GM23338 (cell line): ENCODE measurements at regions not wholly inside any gene's neighbourhood (a gene's known extent, or its start where the extent isn't known, plus 50 kb on each side); places are given as distances from the start of the nearest gene placed in this dataset.

ENCODE experiments used
- ATAC-seq: fragments of 200-7000 bp; cut with Tn5 transposase; 3 replicates; pipeline ENCODE4 v1.9.1; 2020
- DNase-seq: peaks from one replicate; pipeline ENCODE4 v3.0.0-alpha.2; 2015; ENCODE audit warnings: low spot score
- H2AFZ ChIP-seq: fragments of 200-600 bp; sonication (generic); 2 replicates; pipeline ENCODE4 v1.8.0; 2016; ENCODE audit warnings: antibody characterized with exemption, mild to moderate bottlenecking, moderate library complexity
- H3F3A ChIP-seq: fragments of 200-600 bp; sonication (generic); replicated peaks from 2 replicates; pipeline ENCODE4 v1.8.0; 2017; ENCODE audit warnings: antibody characterized with exemption, mixed run types, low read depth
- H3K27ac ChIP-seq: fragments of 200-600 bp; sonication (generic); 2 replicates; pipeline ENCODE4 v1.6.1; 2016; ENCODE audit warnings: low read depth
- H3K27me3 ChIP-seq: fragments of 200-600 bp; sonication (generic); 2 replicates; pipeline ENCODE4 v1.8.0; 2016; ENCODE audit warnings: mild to moderate bottlenecking, mixed run types, moderate library complexity; ENCODE audit not compliant: insufficient read depth
- H3K36me3 ChIP-seq: fragments of 200-600 bp; sonication (generic); 2 replicates; pipeline ENCODE4 v1.8.0; 2016; ENCODE audit warnings: mild to moderate bottlenecking; ENCODE audit not compliant: insufficient read depth
- H3K4me1 ChIP-seq: fragments of 200-600 bp; sonication (generic); 2 replicates; pipeline ENCODE4 v1.8.0; 2016; ENCODE audit warnings: mild to moderate bottlenecking, moderate library complexity; ENCODE audit not compliant: insufficient read depth
- H3K4me2 ChIP-seq: fragments of 200-600 bp; sonication (generic); 2 replicates; pipeline ENCODE4 v1.7.1; 2017; ENCODE audit warnings: mixed run types
- H3K4me3 ChIP-seq: fragments of 200-600 bp; sonication (generic); 2 replicates; pipeline ENCODE4 v1.6.1; 2016; ENCODE audit warnings: mixed run types
- H3K79me2 ChIP-seq: fragments of 200-600 bp; sonication (generic); replicated peaks from 2 replicates; pipeline ENCODE4 v1.8.0; 2017; ENCODE audit warnings: mild to moderate bottlenecking; ENCODE audit not compliant: insufficient read depth
- H3K9me2 ChIP-seq: fragments of 200-600 bp; sonication (generic); 2 replicates; pipeline ENCODE4 v1.8.0; 2017; ENCODE audit not compliant: insufficient read depth
- H4K20me1 ChIP-seq: fragments of 200-600 bp; sonication (generic); replicated peaks from 2 replicates; pipeline ENCODE4 v1.8.0; 2017; ENCODE audit warnings: mild to moderate bottlenecking; ENCODE audit not compliant: insufficient read depth
- H3K27ac Mint-ChIP-seq: 2 replicates; pipeline ENCODE4 v1.8.0; 2020; ENCODE audit warnings: inconsistent platforms, mild to moderate bottlenecking, moderate library complexity, mixed read lengths
- H3K27me3 Mint-ChIP-seq: 3 replicates; pipeline ENCODE4 v1.8.0; 2022; ENCODE audit warnings: low read depth, mild to moderate bottlenecking, moderate library complexity, mixed read lengths, inconsistent platforms; ENCODE audit not compliant: insufficient read depth, poor library complexity
- H3K36me3 Mint-ChIP-seq: 3 replicates; pipeline ENCODE4 v1.8.0; 2021; ENCODE audit warnings: low read depth, mild to moderate bottlenecking, inconsistent platforms, moderate library complexity, mixed read lengths
- H3K4me1 Mint-ChIP-seq: 3 replicates; pipeline ENCODE4 v1.8.0; 2020; ENCODE audit warnings: mild to moderate bottlenecking, inconsistent platforms, mixed read lengths
- H3K4me3 Mint-ChIP-seq: 3 replicates; pipeline ENCODE4 v1.8.0; 2021; ENCODE audit warnings: moderate library complexity, mild to moderate bottlenecking, inconsistent platforms, mixed read lengths
- H3K9me3 Mint-ChIP-seq: 3 replicates; pipeline ENCODE4 v1.8.0; 2020; ENCODE audit warnings: moderate library complexity, mild to moderate bottlenecking, inconsistent platforms, mixed read lengths
- CREB1 ChIP-seq: fragments of 250-450 bp; sonication (Bioruptor Pico); IDR thresholded peaks from 2 replicates; pipeline ENCODE4 v1.5.0; 2020; ENCODE audit warnings: low read depth, mild to moderate bottlenecking, moderate library complexity
- EZH2 ChIP-seq: fragments of 200-600 bp; sonication (generic); IDR thresholded peaks from one replicate; pipeline ENCODE4 v1.8.0; 2017; ENCODE audit warnings: antibody characterized with exemption, mild to moderate bottlenecking, low read depth; ENCODE audit not compliant: unreplicated experiment
- POLR2AphosphoS5 ChIP-seq: IDR thresholded peaks from 2 replicates; pipeline ENCODE4 v1.6.1; 2016; ENCODE audit warnings: antibody characterized with exemption, low read depth
- ZNF114 ChIP-seq: fragments of 250-450 bp; sonication (Bioruptor Pico); IDR thresholded peaks from 2 replicates; pipeline ENCODE4 v1.5.0; 2020; ENCODE audit warnings: mild to moderate bottlenecking, moderate library complexity
- ZNF331 ChIP-seq: fragments of 250-450 bp; sonication (Bioruptor Pico); IDR thresholded peaks from 2 replicates; pipeline ENCODE4 v1.5.0; 2020; ENCODE audit warnings: low read depth, mild to moderate bottlenecking, moderate library complexity
- TF ChIP-seq, protein P1 (sequence below): fragments of 250-450 bp; sonication (Bioruptor Pico); IDR thresholded peaks from 2 replicates; pipeline ENCODE4 v1.5.0; 2020; ENCODE audit warnings: mild to moderate bottlenecking, moderate library complexity
- TF ChIP-seq, protein P2 (sequence below): IDR thresholded peaks from one replicate; pipeline ENCODE4 v1.6.1; 2018; ENCODE audit warnings: antibody characterized with exemption; ENCODE audit not compliant: unreplicated experiment

DNA sequence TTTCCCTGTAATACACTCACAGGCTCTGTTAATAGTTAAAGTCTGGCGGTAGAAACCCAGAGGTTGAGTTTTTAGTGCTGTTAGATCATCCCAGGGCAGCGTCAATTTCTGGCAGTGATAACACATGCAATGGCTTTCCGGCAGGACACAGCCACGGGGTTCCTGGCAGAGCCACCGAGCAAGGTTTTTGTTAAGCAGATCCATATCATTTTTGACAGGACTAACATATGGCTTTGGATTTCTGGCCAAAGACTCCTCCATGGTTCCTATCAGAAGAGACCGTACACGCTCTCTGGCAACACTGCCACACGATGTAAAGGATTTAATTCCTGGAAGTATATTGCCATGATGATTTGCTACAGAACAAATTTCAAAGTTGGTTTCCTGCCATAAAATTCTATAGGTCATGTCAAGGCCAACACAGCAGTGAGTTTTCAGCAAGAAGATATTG, 854.3 kb downstream of the LRRTM4 start (continued):
- TF ChIP-seq, protein P1, sequence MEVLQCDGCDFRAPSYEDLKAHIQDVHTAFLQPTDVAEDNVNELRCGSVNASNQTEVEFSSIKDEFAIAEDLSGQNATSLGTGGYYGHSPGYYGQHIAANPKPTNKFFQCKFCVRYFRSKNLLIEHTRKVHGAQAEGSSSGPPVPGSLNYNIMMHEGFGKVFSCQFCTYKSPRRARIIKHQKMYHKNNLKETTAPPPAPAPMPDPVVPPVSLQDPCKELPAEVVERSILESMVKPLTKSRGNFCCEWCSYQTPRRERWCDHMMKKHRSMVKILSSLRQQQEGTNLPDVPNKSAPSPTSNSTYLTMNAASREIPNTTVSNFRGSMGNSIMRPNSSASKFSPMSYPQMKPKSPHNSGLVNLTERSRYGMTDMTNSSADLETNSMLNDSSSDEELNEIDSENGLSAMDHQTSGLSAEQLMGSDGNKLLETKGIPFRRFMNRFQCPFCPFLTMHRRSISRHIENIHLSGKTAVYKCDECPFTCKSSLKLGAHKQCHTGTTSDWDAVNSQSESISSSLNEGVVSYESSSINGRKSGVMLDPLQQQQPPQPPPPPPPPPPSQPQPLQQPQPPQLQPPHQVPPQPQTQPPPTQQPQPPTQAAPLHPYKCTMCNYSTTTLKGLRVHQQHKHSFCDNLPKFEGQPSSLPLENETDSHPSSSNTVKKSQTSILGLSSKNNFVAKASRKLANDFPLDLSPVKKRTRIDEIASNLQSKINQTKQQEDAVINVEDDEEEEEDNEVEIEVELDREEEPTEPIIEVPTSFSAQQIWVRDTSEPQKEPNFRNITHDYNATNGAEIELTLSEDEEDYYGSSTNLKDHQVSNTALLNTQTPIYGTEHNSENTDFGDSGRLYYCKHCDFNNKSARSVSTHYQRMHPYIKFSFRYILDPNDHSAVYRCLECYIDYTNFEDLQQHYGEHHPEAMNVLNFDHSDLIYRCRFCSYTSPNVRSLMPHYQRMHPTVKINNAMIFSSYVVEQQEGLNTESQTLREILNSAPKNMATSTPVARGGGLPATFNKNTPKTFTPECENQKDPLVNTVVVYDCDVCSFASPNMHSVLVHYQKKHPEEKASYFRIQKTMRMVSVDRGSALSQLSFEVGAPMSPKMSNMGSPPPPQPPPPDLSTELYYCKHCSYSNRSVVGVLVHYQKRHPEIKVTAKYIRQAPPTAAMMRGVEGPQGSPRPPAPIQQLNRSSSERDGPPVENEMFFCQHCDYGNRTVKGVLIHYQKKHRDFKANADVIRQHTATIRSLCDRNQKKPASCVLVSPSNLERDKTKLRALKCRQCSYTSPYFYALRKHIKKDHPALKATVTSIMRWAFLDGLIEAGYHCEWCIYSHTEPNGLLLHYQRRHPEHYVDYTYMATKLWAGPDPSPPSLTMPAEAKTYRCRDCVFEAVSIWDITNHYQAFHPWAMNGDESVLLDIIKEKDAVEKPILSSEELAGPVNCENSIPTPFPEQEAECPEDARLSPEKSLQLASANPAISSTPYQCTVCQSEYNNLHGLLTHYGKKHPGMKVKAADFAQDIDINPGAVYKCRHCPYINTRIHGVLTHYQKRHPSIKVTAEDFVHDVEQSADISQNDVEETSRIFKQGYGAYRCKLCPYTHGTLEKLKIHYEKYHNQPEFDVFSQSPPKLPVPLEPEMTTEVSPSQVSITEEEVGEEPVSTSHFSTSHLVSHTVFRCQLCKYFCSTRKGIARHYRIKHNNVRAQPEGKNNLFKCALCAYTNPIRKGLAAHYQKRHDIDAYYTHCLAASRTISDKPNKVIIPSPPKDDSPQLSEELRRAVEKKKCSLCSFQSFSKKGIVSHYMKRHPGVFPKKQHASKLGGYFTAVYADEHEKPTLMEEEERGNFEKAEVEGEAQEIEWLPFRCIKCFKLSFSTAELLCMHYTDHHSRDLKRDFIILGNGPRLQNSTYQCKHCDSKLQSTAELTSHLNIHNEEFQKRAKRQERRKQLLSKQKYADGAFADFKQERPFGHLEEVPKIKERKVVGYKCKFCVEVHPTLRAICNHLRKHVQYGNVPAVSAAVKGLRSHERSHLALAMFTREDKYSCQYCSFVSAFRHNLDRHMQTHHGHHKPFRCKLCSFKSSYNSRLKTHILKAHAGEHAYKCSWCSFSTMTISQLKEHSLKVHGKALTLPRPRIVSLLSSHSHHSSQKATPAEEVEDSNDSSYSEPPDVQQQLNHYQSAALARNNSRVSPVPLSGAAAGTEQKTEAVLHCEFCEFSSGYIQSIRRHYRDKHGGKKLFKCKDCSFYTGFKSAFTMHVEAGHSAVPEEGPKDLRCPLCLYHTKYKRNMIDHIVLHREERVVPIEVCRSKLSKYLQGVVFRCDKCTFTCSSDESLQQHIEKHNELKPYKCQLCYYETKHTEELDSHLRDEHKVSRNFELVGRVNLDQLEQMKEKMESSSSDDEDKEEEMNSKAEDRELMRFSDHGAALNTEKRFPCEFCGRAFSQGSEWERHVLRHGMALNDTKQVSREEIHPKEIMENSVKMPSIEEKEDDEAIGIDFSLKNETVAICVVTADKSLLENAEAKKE, result no peak
- TF ChIP-seq ZNF114, result no peak

DNA sequence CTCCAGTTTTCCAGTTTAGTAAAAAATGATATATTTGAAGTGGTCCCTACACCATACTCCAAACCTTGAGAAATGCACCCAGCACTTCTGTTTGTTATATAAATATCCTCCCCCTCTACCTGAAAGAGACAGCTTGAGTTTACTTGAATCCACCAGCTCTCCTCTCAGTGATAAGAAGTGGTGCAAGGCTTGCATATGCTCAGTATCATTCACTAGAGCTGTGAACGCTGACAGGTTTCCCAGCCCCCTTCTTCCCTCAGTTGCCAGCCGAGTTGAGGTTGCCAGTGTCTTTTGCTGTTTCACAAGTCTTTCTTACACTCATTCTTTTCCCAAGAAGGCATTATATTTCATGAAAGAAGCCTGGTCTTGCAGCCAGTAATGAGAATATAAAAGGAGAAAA, 880.0 kb downstream of the LRRTM4 start:
- Histone ChIP-seq H3K4me1 (no peaks in the 10 kb centered on the region), H3K9me2 (no peaks in the 10 kb centered on the region), H3K27ac (no peak overlapping the region), H3K4me2 (no peak overlapping the region), H2AFZ (no peak overlapping the region), H3F3A (no peaks in the 10 kb centered on the region), H3K4me3 (no peak overlapping the region), H3K79me2 (no peaks in the 10 kb centered on the region), H3K36me3 (no peaks in the 10 kb centered on the region), H4K20me1 (no peaks in the 10 kb centered on the region), H3K27me3 (no peaks in the 10 kb centered on the region)
- ATAC-seq, result peak; percentile 52
- no peak for TF ChIP-seq POLR2AphosphoS5
- no peaks in the 10 kb centered on the region for H3K27me3 Mint-ChIP-seq
- DNase-seq, result no peak
- H3K36me3 Mint-ChIP-seq, result no peaks in the 10 kb centered on the region
- peaks cover 4% of the 10 kb centered on the region; the same call in 2 of the 3 replicates for H3K4me1 Mint-ChIP-seq
- no peak overlapping the region; the same call in 1 of the 2 replicates for H3K27ac Mint-ChIP-seq
- no peak overlapping the region for H3K4me3 Mint-ChIP-seq
- H3K9me3 Mint-ChIP-seq, result 0 out of 3 replicates have a peak, but pooled peaks cover 6% of the 10 kb centered on the region

DNA sequence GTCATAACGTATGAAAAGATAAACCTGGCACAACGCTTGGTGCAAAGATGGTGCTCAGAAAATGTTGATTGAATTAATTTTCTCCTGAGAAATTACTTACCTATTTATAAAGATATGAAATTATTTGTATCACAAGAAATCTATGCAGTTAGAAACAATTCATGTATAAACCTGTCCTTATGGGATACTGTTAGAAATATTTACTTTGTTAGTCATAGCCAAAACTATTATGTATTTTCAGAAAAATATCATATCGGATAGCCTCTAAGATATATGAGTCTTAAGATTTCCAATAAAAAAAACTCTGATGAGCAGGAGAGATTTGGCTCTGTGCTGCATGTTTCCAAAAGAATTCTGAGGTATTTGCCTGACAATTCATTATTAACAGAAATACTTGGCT, 880.7 kb downstream of the LRRTM4 start:
- H3F3A ChIP-seq, result no peaks in the 10 kb centered on the region
- no peak for ATAC-seq
- TF ChIP-seq EZH2 (no peak), ZNF331 (CRISPR knock-in tag) (no peak), CREB1 (no peak)
- TF ChIP-seq, protein P2, sequence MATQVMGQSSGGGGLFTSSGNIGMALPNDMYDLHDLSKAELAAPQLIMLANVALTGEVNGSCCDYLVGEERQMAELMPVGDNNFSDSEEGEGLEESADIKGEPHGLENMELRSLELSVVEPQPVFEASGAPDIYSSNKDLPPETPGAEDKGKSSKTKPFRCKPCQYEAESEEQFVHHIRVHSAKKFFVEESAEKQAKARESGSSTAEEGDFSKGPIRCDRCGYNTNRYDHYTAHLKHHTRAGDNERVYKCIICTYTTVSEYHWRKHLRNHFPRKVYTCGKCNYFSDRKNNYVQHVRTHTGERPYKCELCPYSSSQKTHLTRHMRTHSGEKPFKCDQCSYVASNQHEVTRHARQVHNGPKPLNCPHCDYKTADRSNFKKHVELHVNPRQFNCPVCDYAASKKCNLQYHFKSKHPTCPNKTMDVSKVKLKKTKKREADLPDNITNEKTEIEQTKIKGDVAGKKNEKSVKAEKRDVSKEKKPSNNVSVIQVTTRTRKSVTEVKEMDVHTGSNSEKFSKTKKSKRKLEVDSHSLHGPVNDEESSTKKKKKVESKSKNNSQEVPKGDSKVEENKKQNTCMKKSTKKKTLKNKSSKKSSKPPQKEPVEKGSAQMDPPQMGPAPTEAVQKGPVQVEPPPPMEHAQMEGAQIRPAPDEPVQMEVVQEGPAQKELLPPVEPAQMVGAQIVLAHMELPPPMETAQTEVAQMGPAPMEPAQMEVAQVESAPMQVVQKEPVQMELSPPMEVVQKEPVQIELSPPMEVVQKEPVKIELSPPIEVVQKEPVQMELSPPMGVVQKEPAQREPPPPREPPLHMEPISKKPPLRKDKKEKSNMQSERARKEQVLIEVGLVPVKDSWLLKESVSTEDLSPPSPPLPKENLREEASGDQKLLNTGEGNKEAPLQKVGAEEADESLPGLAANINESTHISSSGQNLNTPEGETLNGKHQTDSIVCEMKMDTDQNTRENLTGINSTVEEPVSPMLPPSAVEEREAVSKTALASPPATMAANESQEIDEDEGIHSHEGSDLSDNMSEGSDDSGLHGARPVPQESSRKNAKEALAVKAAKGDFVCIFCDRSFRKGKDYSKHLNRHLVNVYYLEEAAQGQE, result no peak

More for the DNA sequence above, 880.7 kb downstream of the LRRTM4 start:
- Histone ChIP-seq H3K27me3 (no peaks in the 10 kb centered on the region), H3K4me1 (no peaks in the 10 kb centered on the region), H2AFZ (no peak overlapping the region), H3K79me2 (no peaks in the 10 kb centered on the region), H4K20me1 (no peaks in the 10 kb centered on the region), H3K9me2 (no peaks in the 10 kb centered on the region), H3K4me2 (no peak overlapping the region), H3K36me3 (no peaks in the 10 kb centered on the region), H3K27ac (no peak overlapping the region), H3K4me3 (no peak overlapping the region)
- H3K4me3 Mint-ChIP-seq, result no peak overlapping the region
- DNase-seq, result no peak
- no peaks in the 10 kb centered on the region for H3K36me3 Mint-ChIP-seq
- H3K27me3 Mint-ChIP-seq, result no peaks in the 10 kb centered on the region
- H3K4me1 Mint-ChIP-seq, result peaks cover 4% of the 10 kb centered on the region; the same call in 2 of the 3 replicates
- no peak overlapping the region for H3K27ac Mint-ChIP-seq
- 0 out of 3 replicates have a peak, but pooled peaks cover 6% of the 10 kb centered on the region for H3K9me3 Mint-ChIP-seq
